Fibroblast of pulmonary artery (primary cell): ENCODE measurements at regions not wholly inside any gene's neighbourhood (a gene's known extent, or its start where the extent isn't known, plus 50 kb on each side); places are given as distances from the start of the nearest gene placed in this dataset.

Experiments used
- DNase-seq: peaks from one replicate; pipeline ENCODE4 v3.0.0-alpha.2; 2010; ENCODE audit warnings: low read depth
- H3K4me3 ChIP-seq: replicated peaks from 2 replicates; pipeline ENCODE4 v1.5.1; 2011; ENCODE audit warnings: low read depth, mild to moderate bottlenecking, control low read depth, low read length, moderate library complexity
- TF ChIP-seq, protein P1 (sequence below): IDR thresholded peaks from 2 replicates; pipeline ENCODE4 v1.5.1; 2011; ENCODE audit warnings: mild to moderate bottlenecking, control low read depth, low read length, inconsistent platforms; ENCODE audit errors: missing control alignments

DNA sequence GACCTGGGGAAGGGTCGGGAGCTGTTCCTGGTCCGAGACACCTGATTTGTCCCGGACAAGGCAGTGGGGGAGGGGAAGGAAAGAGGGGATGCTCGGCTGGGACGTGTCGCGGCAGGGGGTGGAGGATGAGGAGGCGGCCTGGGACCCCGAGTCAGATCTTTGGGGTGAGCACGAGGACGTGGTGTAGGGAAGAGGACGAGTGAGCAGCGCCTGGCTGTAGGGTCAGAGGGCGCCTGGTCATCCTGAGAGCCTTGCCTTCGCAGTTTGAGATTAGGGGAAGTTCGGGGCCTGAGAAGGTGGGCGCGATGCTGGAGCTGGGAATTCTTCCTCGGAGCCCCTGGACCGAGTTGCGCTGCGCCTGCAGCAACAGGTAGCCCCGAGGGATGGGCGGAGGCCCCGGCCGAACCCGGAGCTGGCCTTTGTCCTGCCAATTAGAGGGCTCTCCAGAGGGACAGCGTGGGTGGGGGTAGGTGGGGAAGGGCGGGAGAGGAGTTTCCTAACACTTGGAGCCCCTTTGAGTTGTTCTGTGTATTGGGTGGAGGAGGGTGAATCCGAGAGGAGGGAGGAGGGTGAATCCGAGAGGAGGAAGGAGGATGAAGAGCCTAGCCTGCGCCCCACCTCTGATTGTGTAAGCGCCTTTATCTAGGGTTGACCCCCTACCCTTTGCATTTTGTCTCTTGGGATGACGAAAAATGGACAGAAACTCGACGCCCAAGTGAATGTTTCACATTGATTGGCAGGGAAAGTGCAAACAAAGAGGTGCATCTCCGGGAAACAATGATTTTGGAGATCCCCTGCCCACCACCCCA is 72.0 kb downstream of the SOX4 start:
- DNase-seq, result no peak
- TF ChIP-seq, protein P1, sequence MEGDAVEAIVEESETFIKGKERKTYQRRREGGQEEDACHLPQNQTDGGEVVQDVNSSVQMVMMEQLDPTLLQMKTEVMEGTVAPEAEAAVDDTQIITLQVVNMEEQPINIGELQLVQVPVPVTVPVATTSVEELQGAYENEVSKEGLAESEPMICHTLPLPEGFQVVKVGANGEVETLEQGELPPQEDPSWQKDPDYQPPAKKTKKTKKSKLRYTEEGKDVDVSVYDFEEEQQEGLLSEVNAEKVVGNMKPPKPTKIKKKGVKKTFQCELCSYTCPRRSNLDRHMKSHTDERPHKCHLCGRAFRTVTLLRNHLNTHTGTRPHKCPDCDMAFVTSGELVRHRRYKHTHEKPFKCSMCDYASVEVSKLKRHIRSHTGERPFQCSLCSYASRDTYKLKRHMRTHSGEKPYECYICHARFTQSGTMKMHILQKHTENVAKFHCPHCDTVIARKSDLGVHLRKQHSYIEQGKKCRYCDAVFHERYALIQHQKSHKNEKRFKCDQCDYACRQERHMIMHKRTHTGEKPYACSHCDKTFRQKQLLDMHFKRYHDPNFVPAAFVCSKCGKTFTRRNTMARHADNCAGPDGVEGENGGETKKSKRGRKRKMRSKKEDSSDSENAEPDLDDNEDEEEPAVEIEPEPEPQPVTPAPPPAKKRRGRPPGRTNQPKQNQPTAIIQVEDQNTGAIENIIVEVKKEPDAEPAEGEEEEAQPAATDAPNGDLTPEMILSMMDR, result no peak
- H3K4me3 ChIP-seq, result peak overlapping the region; percentile 69

DNA sequence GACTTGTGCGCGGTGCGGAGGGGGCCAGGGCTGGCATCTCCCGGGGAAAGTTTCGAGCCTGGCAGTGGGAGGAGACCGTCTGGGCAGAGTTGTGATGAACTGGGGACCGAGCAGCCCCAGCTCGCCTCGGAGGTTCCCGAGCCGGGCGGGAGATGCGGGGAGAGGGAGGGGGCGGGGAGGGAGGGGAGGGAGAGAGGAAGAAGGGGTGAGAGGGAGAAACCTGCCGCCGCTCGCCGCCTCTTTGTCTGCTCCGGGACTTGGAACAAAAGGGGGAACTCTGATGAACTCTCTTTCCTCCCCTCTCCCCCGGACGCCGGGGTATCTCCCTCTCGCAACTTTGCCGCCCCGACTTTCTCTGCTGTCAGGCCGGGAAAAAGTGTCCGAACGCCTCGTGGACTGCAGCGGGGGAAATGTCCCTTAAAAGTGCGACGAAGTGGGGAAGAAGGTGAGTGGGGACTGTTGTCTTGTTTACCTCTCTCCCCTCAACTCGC is 72.7 kb downstream of the SOX4 start:
- DNase-seq, result peak; percentile 25
- TF ChIP-seq, protein P1, result no peak
- H3K4me3 ChIP-seq, result peak overlapping the region; percentile 69

DNA sequence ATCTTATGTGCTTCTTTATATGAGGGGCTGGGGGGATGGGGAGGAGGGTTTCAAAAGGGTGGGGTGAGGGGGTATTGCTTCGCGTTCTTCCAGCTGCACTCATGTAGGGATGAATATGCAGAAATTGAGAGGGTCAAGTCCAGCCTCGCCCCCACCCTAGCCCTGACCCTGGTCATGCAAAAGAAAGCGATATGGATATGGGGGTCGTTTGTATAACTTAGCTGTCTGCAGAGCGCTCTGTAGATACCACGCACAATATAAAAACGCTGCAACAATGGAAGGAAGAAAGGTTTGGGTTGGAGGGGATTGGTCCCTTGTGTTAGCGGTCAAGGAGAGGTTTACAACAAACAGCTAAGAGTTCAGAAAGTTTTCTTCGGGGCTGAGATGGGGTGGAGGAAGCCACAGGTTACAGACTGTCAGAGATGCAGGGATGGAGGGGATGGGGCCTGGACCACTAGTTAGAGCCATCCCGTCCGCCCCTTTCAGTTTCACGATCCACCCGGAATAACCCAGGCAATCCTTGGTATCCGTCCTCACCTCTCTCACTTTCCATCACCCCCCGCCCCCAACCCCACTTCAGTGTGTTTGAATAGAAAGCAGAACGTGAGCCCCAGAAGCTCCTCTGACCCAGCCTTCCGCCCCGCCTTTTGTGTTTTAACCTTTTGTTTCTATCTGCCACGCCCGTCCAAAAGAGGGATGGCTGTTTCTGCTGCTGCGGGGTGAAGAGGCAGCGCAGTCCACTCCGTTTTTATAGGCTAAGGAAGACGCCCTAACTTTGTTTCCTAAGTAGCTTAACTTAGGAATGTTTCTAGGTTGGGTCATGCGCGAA is 73.5 kb downstream of the SOX4 start:
- TF ChIP-seq, protein P1, result no peak
- peak; percentile 11 for DNase-seq
- H3K4me3 ChIP-seq, result peak overlapping the region; percentile 69

DNA sequence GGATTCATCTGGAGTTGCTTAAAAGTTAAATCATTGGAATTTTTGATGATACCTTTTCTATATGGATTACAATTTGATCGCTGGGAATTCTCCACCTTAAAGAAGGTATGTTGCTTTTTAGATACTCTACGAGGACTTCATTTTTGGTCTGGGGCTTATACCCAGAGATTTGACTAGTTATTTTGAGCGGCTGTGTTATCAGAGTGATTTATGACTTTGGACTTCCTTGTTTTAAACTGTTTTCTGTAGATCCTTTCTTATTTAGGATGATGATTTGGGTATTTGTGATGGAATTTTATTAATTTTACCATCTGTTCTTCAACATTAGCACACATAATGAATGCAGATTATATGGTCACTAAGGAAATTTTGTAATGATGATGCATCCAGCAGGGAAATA is 75.2 kb downstream of the SOX4 start:
- DNase-seq, result no peak
- no peak overlapping the region for H3K4me3 ChIP-seq
- TF ChIP-seq, protein P1, result no peak

DNA sequence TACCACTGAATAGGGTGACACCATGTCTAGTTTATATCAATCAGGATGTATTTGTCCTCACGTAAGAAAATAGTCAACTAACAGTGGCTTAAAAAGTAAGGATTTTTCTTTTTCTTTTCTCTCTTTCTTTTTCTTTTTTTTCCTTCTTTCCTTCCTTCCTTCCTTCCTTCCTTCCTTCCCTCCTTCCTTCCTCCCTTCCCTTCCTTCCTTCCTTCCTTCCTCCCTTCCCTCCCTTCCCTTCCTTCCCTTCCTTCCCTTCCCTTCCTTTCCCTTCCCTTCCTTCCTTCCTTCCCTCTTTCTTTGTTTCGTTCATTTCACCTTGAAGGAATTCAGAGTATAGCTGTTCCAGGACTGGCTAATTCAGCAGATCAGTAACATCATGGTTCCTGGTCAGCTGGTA is 83.2 kb downstream of the SOX4 start:
- TF ChIP-seq, protein P1, result no peak
- no peak for DNase-seq

DNA sequence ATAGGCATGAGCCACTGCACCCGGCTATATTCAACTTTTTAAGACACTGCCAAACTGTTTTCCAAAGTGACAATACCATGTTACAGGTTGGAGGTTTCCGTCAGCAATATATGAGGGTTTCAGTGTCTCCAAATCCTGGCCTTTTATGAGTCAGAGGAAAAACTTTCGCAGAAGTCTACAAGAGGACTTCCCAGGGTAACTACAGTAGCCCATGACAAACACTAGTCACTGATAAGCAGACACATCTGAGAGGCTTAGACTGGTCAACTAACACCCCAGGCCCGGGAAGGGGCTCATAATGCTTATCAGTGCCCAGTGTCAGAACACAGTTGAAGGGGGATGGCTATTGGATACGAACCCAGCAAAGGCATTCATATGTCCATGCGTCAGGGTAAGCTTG is 85.4 kb downstream of the SOX4 start:
- TF ChIP-seq, protein P1, result no peak
- no peak overlapping the region for H3K4me3 ChIP-seq
- DNase-seq, result peak; percentile 73

More for the DNA sequence above, 83.2 kb downstream of the SOX4 start:
- H3K4me3 ChIP-seq, result no peak overlapping the region
